ENCODE measurements at regions not wholly inside any gene's neighbourhood (a gene's known extent, or its start where the extent isn't known, plus 50 kb on each side); places are given as distances from the start of the nearest gene placed in this dataset.

- CTCF ChIA-PET = no interaction called here
- POLR2A ChIA-PET = no interaction called here
- DNase-seq (ENCODE audit: low read depth, low spot score) = no peak
Measured at GRCh38 chr1:5364591-5364990, 627.6 kb downstream of the NPHP4 start.

More at GRCh38 chr1:5364591-5364990, 627.6 kb downstream of the NPHP4 start:
- no peaks in the 10 kb centered on the region for H3K36me3 ChIP-seq (ENCODE audit: control insufficient read depth in 1 of 2, insufficient read depth in 2 of 2, low read length in 2 of 2)
- TF ChIP-seq SP1 (IDR thresholded peaks at IDR 0.05; ENCODE audit: low read depth) (no peak), ZNF274 (IDR thresholded peaks at IDR 0.05; ENCODE audit: low read depth, low read length) (no peak), REST (IDR thresholded peaks at IDR 0.05; ENCODE audit: low read depth) (no peak), SIN3A (IDR thresholded peaks at IDR 0.05; ENCODE audit: low read depth) (no peak), RAD21 (IDR thresholded peaks at IDR 0.05; ENCODE audit: low read depth) (no peak), ZBTB33 (IDR thresholded peaks at IDR 0.05; ENCODE audit: extremely low read depth, insufficient replicate concordance, low read length) (no peak), YY1 (IDR thresholded peaks at IDR 0.05; ENCODE audit: extremely low read depth, insufficient replicate concordance, low read depth, low read length) (no peak), EZH2phosphoT487 (IDR thresholded peaks at IDR 0.05; ENCODE audit: borderline replicate concordance) (no peak), EZH2 (IDR thresholded peaks at IDR 0.05) (no peak), SRF (IDR thresholded peaks at IDR 0.05; ENCODE audit: low read depth) (no peak), ELF1 (IDR thresholded peaks at IDR 0.05; ENCODE audit: borderline replicate concordance, low read depth) (no peak), JUND (IDR thresholded peaks at IDR 0.05) (no peak), POLR2AphosphoS5 (IDR thresholded peaks at IDR 0.05; ENCODE audit: low read depth, low read length) (no peak), ZFX (IDR thresholded peaks at IDR 0.05) (no peak), CBX3 (IDR thresholded peaks at IDR 0.05; ENCODE audit: low read depth) (no peak), POLR2A (IDR thresholded peaks at IDR 0.05; ENCODE audit: borderline replicate concordance, extremely low read depth, insufficient read depth, insufficient read length) (no peak), FOSL1 (IDR thresholded peaks at IDR 0.05; ENCODE audit: low read depth) (no peak), EGR1 (IDR thresholded peaks at IDR 0.05; ENCODE audit: low read depth) (no peak)
- TF ChIP-seq, protein P1, sequence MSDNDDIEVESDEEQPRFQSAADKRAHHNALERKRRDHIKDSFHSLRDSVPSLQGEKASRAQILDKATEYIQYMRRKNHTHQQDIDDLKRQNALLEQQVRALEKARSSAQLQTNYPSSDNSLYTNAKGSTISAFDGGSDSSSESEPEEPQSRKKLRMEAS (IDR thresholded peaks at IDR 0.05) = no peak
- TF ChIP-seq, protein P2, sequence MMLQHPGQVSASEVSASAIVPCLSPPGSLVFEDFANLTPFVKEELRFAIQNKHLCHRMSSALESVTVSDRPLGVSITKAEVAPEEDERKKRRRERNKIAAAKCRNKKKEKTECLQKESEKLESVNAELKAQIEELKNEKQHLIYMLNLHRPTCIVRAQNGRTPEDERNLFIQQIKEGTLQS (IDR thresholded peaks at IDR 0.05) = no peak
- no peaks in the 10 kb centered on the region for H3K79me2 ChIP-seq (ENCODE audit: insufficient read depth, low read length)
- BruUV-seq (replicated peaks) = no TSS peak
- H2AFZ ChIP-seq (ENCODE audit: low read depth, low read length, poor library complexity, severe bottlenecking) = no peak overlapping the region
- RAD21 ChIA-PET (ENCODE audit: low non-redundant PET in 1 of 2, low total read pairs in 2 of 2, uncharacterized antibody in 2 of 2, unreplicated experiment in 2 of 2) = no interaction called here
- H3K9me2 ChIP-seq (ENCODE audit: insufficient read depth) = no peaks in the 10 kb centered on the region
- no peak for ATAC-seq
- H3K4me3 ChIP-seq (replicated peaks in 1 of 2; ENCODE audit: low read depth in 1 of 2, low read length in 2 of 2) = no peak overlapping the region
- no peaks in the 10 kb centered on the region for H4K20me1 ChIP-seq (ENCODE audit: insufficient read depth)
- H3K27ac ChIP-seq (ENCODE audit: low read depth, low read length) = no peak overlapping the region
- intact Hi-C loops (cut with micrococcal nuclease) = no loop called here
- no peaks in the 10 kb centered on the region for H3K4me1 ChIP-seq (ENCODE audit: control insufficient read depth in 1 of 2, insufficient read depth in 2 of 2, low read length in 2 of 2)
- no peaks in the 10 kb centered on the region for H3K9me3 ChIP-seq (ENCODE audit: control insufficient read depth in 1 of 2, insufficient read depth in 1 of 2, low read depth in 1 of 2, low read length in 2 of 2)
- H3K4me2 ChIP-seq (ENCODE audit: low read length) = no peak overlapping the region
- H3K27me3 ChIP-seq (ENCODE audit: insufficient read depth, low read length) = no peaks in the 10 kb centered on the region
- H3K9ac ChIP-seq (ENCODE audit: low read length) = no peak overlapping the region

Data from HCT116 (cell line).